UCSD-AML1 (cell line): ENCODE measurements at regions not wholly inside any gene's neighbourhood (a gene's known extent, or its start where the extent isn't known, plus 50 kb on each side); places are given as distances from the start of the nearest gene placed in this dataset.
"Not testable (repeated sequence)": the region's sequence is repeated elsewhere in the genome, so short reads cannot be mapped to it uniquely, and the experiment has no call there.

Experiments used
- DNase-seq: peaks from one replicate; lab custom pipeline; 2025; ENCODE audit not compliant: unreplicated experiment; lab: John Stamatoyannopoulos, UW

DNA sequence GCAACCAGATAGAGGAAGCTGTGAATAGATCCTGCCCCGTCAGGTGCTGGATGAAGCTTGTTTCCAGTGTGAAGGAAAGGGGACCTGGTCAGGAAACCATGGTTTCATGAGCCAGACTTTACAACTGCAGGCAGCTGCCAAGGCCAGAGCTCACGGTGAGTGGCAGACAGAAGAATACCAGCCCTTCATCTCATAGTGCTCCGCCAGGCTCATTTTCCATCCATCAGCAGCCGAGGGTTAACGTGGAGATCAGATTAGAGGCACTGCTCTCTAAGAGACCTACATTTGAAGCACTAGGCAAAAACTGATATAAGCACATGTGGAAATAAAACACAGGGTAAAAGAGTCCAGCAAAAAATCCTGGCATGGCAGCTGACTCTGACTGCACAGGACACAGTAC lies 172.4 kb downstream of the CD24 start:
- DNase-seq = no peak

DNA sequence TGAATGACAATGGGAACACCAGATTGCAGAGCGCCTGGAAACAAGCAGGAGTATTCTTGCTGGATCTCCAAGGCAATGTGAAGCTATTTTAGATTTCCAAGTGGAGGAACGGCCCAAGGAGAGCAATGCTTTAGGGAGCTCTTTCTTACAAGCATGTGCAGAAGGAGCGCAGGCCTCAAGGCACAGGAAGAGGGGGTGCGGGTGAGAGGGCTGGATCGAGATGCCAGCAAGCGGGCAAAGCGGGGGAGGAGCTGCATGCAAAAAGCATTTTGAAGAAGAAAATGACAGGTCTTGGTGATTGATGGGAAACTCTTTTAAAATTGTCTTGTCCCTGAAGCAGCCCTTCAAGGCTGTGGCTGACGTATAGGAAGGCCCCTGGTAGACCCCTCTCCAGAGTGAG lies 171.9 kb downstream of the QRSL1 start:
- DNase-seq = no peak

DNA sequence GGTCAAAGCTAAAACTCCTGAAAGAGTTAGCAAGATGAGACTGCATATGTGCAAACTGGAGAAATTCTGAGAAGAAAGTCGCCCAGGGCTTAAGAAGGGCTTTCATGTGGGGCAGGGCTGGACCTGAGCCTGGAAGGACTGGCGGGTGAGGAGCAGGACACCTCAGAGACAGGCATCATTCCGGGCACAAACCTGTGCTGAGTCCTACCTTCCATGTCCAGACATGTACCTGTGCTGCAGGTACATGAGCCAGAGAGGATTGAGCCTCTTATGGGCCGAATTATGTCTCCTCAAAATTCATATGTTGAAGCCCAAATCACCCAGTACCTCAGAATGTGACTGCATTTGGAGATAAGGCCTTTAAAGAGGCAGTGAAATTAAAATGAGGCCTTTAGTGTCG lies 171.0 kb downstream of the QRSL1 start:
- DNase-seq = no peak

DNA sequence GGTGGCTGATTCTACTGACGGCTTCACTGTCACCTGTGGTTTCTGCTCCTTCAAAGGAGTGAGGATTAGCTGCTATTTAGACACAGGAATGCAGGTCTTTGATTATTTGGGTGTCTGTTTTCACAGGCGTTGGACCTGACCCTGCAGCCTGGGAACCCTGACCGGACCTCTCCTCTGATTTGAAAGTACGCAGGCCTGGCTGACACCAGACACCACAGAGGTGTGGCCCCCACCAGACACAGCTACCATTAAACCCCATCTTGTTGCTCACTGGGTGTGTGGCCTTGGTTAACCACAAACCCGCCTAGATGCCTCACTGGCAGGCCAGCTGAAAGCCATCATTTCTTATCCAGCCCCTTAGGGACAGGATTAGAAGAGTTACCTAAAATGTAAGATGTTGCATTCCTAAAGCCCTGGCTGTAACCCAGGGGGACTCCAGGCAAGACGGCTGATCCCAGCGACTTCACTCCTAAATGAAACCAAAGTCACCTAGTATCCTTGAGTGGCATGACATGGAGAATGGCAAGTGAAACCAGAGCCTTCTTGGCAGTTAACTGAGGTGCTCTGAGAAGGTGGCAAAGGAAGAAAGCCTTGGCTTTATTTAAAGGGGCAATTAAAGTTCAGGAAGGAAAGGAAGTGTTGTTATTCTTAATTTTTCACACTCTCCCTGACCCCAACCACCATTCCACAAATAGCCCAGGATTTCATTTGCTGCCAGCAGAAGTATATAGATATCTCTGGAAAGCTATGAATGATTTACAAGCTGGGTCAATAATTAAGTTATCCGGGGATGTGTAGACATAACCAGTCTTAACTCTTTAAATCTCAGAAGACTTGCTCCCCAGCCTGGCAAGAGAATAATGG lies 169.9 kb downstream of the QRSL1 start:
- no peak for DNase-seq

- no peak for DNase-seq
Measured at GRCh38 chr6:106797186-106797585, 167.8 kb downstream of the QRSL1 start.

DNA sequence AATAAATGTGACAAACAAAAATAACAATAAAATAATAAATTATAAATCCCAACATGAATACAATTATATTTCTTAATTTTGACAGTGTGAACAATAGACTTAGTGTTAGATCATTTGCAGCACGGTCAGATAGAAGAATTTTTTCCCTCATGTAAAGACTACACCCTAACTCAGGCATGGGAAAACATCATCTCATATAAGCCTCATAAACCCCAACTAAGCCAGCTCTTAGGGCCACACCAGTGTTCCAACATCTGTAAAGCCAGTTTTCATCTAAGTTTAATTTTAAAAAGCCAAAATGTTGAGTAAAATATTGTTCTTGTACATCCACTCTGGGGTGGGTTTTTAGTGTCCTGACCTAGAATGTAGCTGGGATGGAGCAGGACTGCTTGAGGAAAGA lies 167.4 kb downstream of the QRSL1 start:
- no peak for DNase-seq

- no peak for DNase-seq
Measured at GRCh38 chr6:106794129-106794528, 164.8 kb downstream of the QRSL1 start.

- no peak for DNase-seq
Measured at GRCh38 chr6:106792536-106793236, 163.3 kb downstream of the QRSL1 start.

DNA sequence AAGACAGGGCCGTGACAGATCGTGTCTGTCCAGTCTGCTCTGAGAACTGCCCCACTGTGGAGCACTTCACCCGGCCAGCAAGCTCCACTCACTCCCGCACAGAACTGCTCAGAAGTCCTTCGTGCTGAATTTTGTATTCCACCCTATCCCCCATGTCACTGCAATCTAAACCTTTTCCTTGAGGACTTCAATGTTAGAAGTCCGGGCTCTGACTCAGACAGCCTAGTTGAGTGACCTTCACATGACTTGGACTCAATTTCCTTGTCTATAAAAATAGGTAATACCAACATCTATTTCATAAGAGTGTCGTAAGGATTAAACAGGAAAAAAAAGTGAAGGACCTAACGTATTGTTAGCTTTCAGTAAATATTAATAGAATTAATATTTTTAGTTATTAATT lies 161.6 kb downstream of the QRSL1 start:
- DNase-seq = no peak

DNA sequence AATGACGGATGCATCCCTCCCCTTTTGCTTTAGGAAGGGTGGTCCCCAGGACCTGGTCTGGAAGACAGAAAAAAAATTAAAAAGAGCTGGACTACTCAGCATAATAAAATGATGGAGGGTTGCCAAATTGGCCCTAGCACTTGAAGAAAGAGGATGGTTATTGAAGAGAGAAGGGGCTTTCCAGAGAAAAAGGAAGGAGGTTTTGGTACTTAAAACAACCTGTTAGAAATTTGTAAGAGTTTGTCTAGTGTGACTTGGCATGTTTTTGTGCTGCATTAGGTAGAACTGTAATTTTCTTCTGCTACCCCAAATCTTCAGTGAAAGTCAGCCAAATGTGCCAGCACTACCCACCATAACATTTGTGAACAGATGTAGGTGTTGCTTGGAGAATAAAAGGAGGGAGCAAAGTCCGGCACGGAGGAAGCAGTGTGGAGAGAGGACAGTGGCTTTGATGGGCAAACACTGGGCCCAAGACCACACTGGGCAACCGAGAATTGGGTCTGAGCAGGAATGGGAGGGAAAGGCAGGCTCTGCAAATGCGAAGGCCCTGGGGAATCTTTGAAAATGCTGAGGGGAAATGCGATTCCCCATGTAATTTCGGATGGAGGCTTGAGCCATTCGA lies 160.9 kb downstream of the QRSL1 start:
- no peak for DNase-seq

DNA sequence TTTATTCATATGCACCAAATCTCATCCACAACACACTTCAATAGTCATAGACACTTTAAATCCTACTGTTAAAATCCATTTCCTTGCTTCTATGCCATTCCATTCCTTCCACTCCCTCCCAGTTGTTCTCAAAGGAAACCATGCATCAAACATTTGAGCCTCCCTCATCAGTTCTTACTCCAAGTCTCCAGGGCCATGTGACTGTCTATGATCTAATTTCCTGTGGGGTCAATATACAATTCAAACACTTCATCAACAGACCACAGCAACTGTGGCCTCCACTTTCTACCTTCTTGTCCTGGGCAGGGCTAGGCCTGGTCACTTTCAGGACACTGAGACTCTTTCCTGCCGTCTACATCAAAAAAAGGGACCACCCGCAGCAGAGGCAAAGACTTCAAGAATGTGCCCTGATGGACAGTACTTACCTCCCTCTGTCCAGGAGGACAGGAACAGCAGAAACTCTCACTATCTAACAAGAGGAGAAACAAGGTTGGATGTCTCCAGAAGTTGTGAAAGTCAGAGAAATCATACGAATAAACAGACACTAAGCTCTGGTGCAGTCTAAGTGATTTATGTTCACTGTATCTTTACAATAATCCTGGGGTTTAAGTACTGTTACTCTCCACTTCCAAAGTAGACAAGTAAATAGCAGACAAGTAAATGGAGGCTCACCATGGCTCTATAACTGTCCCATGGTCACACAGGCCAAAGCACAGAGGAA lies 160.2 kb downstream of the QRSL1 start:
- no peak for DNase-seq

DNA sequence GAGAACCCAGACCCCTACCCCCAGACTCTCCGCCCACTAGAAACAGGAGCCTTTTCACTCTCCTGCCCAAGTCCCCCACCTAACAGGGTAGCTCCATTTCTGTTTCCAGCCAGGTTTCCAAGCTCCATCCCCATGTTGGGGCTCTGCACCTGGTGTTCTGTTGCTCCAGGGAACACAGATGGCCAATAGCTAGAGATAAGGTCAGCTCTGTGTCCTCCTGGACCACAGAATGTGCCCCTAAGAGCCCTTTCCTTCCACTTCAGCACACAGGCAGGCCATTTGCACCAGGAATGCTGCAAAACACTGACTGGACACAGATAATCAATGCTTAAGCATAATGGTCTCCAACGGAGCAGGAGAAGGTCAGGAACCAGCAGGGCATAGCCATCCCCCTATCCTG lies 159.4 kb downstream of the QRSL1 start:
- DNase-seq = no peak

DNA sequence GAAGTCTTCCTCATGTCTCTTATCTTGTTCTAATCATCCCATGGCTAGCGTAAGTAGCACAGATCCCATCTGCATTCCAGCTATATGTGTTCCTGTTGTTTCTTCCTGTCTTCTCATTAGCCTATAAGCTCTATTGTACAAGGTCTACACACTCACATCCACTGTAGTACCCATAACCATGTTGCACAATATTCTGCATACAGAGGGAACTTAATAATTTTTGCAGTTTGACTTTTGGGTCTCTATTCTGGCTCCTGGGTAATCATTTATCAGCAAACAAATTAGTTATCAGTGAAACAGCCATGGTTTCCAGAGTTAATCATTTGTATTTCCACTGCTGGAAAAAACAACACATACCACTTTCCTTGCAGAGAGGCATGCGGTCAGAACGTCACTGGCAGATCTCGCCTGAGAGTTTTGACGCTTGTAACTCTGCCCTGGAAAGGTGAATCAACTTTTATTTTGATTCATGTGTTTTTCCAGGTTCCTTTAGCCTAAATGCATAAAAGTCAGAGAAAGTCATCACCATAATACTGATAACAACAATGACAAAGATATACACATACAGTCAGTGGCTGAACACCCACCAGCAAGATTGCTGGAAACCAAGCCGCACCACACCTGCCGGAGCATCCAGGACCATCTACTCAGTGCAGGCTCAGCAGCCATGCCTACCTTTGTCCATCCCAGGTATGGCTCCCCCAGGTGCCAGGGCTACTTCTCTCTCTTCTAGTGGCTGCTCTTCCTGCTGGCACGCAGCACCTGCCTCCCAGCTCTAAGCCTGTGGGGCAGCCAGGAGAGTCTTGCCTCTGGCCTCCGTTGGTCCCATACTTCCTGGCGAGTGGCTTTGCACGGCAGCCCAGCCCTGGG lies 158.2 kb downstream of the QRSL1 start:
- DNase-seq = no peak

GRCh38 chr6:106785298-106785697 lies 155.9 kb downstream of the QRSL1 start:
- DNase-seq = no peak

- no peak for DNase-seq
Measured at GRCh38 chr6:106783640-106784566, 154.5 kb downstream of the QRSL1 start.

- DNase-seq = no peak
Measured at GRCh38 chr6:106782536-106783285, 153.3 kb downstream of the QRSL1 start.

GRCh38 chr6:106779552-106779951 lies 150.2 kb downstream of the QRSL1 start:
- not testable (repeated sequence) for DNase-seq

DNA sequence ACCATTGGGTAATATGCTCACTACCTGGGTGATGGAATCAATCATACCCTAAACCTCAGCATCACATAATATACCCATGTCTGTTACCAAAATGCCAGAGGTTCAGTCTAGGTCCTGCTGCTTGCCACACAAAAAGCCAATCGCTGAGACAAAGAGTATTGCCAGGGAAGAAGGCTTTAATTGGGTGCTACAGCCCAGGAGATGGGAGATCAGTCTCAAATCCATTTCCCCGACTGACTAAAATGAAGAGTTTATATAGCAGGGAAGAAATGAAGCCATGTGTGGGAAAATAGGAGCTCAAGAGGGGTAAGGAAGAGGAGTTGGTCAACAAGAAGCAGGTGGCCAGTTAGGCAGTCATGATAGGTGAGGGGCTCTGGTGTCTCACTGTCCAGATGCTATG lies 149.6 kb downstream of the QRSL1 start:
- DNase-seq = no peak
